HG03565 (cell line): ENCODE measurements at regions not wholly inside any gene's neighbourhood (a gene's known extent, or its start where the extent isn't known, plus 50 kb on each side); places are given as distances from the start of the nearest gene placed in this dataset.
A peak's percentile ranks its signal among the peaks of the same experiment; 100 is the strongest.

ENCODE experiments used
- ATAC-seq: cut with Tn5 transposase; IDR thresholded peaks from one replicate; pipeline ENCODE4 v1.9.1; 2021; ENCODE audit warnings: mild to moderate bottlenecking, moderate library complexity; ENCODE audit not compliant: unreplicated experiment

DNA sequence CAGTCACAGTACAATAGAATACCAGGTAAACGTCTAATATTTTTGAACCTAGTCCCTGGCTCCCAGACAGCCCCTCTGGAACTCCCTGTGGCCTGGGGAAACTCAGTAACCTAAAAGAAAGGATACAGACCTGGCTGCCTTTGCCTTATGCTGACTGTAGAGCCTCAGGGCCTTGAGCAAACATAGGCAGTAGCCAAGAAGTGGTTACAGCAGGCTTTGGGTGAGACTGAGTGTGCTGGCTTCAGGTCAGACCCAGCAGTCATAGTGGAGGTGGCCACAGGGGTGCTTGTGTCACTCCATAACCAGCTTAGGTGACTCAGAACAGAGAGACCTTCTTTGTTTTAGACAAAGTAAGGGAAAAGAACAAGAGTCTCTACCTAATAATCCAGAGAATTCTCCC, 141.8 kb upstream of the PRDX4 start:
- ATAC-seq, result no peak

DNA sequence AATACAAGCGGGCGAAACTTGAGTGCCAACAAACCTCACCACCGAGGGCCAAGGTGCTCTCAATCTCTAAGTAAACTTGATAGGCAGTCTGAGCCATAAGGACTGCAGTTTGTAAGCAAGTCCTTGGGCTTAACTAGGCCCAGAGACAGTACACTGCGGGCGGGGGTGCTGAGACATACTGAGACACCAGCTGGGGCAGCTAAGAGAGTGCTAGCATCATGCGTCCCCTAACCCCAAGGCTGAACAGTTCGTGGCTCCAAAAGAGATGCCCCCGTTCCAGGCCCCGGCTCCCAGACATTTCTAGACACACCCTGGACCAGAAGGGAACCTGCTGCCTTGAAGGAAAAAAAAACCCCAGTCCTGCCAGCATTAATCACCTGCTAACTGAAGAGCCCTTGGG, 126.8 kb upstream of the PRDX4 start:
- no peak for ATAC-seq

DNA sequence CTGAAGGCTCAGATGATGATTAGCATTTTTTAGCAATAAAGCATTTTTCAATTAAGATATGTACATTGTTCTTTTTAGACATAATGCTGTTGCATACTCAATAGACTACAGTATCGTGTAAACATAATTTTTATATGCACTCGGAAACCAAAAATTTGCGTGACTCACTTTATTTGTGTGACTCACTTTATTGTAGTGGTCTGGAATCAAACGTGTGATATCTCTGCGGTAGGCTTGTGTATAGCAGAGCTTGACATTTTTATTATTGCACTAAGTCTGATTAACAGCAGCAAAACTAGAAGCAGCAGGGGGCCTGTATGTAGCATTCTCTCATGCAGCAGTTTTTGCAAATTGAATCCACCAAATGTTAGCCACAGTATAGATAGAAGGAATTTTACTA, 119.1 kb upstream of the PRDX4 start:
- ATAC-seq, result no peak

DNA sequence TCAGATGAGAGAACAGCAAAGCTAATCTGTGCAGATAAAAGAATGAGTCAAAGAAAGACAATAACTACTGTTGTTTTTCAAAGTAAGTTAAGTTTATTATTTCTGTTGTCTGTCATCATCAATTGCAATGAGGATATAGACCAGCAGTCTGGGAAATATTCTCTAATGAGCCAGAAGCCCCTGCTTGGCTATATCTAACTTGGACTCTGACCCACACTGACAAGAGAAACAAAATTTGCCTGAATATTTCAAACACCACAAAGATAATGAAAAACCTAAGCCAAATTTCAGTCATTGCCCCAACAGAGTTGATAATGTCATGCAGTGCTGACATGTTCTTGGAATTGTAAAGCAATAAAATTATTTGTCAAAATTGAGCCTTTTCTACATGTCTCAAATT, 115.0 kb upstream of the PRDX4 start:
- ATAC-seq, result no peak

DNA sequence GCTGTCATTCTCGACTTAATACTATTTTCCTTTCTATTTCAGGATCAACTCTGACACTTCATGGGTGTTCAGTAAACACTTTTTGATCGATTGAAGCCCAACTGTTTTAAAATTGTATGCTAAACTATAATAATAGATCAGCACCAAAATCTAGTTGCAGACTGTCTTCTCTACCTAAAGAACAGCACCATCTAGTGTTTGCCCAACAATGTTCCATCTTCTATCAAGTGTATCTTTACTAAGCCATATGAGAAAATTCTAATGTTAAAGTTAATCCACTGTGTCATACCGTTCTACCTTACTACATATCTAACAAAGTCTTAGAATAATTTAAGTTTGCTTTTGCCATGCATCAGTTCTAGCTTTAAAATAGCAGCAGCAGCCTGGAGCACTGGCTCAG, 113.0 kb upstream of the PRDX4 start:
- ATAC-seq, result no peak

DNA sequence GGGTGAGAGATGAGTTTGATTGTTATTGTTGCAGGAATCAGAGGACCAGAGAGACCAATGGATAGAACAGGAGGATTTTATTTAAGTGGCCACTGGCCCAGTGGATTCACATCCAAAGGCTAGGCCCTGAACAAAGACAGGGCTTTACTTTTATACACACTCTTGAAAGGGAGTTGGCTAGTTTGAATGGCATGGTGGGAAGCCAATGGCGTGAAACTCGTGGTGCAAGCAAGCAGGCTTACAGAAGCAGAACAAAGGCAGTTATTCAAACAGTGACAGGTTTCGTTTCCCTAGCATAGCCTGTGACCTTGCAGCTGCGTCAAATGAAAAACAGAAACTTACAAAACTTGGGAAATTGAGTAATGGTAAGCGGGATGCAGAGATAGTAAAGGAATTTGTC, 110.2 kb upstream of the PRDX4 start:
- ATAC-seq, result peak; percentile 43

DNA sequence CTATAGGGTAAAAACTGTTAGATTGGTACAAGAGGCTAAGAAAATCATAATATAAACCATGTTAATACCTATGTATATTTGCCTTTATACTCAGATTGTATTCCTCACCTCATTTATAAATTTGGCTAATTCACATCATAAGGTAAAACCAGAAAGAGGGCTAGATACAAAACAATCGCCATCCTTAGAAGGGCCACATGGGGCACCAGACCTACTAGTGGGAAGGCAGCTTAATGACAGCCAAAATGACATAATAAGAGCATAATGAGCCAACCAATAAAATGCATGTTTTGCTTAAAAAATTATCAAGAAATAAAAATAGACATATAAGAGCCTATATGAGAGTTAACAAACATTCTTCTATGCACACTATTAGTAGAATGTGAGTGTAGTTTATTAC, 107.3 kb upstream of the PRDX4 start:
- no peak for ATAC-seq

DNA sequence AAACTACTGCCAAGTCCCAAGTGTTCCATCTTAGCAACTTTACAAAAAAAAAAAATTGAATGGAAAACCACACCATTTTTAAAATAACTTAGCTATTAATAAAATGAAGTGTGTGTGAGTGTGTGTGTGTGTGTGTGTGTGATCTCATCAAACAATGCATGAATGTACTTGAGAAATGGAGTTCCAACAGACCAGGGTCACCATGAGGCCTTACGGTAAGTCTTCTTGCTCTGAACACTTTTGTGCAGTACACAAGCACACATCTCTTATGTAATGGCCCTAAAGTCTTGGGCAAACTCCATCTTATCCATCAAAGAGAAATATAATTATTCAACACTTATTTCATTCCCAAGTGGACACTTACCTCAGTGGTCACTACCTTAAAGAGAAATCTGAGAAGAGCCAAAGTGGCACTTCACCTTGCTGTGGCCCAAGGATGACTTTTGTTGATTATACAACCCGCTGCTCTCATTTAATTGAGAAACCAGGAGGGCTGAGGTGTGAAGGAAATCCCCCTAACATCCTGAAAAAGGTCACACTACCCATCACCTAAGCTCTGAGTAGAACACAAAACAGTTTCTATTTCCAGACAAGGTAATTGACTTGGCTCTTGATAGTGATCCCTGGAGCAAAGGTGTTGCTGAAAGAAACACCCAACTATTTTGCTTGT, 96.5 kb upstream of the PRDX4 start:
- ATAC-seq, result no peak

DNA sequence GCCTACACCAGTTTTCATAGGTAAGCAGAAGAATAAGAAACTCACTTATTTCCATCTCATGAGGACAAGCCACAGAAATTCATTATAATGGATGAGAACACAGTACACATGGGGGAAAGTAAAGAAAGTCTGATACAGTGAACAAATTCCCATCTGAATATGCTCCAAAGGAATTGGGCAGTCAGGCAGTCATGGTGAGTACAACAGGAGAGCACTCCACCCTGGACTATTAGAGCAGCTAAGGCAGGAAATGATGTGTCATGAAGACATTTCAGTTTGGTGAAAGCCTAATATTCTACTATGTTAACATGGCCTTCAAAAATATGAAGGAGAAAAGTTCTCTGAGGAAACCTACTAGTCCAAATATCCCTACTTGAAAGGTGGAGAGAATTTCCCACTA, 92.0 kb upstream of the PRDX4 start:
- no peak for ATAC-seq

DNA sequence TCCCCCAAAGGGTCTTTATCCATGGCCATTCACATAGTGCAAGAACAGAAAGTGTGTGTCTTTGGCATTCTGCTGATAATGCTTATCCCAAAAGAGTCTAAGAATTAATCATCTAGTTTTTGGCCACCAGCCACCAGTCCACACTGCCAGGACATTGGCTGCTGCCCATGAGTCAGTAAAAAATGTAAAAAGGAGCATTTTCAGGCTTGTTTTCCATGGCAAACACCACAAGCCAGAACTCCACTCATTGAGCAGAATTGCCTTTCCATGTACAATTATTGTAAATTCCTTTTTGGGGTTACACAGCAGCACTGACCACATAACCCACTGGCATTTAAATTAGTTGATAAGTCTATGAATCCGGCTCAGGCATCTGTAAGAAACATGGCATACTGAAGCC, 89.2 kb upstream of the PRDX4 start:
- no peak for ATAC-seq

DNA sequence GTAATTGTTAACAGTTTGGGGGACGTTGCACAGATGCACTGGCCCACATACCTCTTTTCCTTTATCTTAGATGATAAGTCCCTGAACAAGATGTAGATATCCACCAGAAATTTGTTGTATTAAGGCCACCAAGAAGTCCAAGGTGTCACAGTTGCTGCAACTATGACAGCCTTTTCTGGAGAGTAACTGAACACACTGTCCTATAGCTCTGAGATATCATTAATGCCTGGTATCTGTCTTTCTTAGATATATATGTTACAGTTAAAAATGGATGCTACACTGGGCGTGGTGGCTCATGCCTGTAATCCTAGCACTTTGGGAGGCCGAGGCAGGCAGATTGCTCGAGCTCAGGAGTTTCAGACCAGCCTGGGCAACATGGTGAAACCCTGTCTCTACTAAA, 77.8 kb upstream of the PRDX4 start:
- ATAC-seq, result no peak

DNA sequence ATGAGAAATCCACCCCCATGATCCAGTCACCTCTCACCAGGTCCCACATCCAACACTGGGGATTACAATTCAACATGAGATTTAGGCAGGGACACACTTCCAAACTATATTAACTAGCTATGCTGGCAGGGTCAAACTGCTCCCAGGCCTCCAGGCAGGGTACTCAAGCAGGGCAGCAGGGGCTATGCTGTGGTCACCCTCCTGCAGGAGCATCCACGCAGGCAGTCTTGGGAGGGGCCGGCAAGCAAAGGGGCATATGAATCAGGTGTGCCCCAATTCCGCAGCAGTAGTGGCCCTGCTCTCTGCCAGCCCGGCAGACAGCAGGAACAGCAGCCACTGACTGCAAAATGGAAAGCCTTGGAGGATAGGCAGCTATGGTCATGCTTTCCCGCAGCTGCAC, 74.6 kb upstream of the PRDX4 start:
- no peak for ATAC-seq

DNA sequence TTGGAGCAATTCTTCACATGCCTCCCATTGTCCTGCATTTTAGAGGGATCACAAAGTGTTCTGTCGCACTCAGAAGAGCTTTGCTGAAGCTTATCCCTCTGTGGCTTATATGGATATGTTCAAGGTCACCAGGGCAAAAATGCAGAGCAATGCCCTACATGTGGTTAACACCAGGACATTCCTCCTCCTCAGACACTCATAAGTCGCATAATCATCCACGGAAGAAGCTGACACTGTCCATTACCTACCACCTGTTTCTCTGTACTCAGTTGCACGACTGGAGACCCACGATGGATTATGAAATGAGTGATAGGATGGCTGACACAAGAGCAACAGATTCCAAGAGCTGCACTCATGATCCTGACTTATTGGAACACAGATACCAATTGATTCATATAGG, 68.7 kb upstream of the PRDX4 start:
- ATAC-seq, result no peak

DNA sequence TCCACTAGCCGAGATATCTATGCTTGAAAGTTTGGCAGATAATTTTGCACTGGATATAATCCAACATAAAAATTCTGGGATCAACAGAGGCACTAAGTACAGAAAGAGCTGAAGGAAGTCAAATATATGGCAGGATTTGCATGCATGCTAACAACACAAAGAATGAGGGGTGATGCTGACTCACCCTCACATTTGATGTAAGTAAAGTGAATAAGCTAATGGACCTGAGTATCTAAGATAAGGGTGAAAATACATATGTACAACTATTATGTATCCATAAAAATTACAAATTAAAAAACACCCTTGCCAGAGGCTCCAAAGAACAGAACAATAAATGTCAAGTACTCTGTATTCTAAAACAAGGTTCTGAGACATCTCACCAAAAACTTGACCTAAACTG, 63.8 kb upstream of the PRDX4 start:
- ATAC-seq, result no peak

DNA sequence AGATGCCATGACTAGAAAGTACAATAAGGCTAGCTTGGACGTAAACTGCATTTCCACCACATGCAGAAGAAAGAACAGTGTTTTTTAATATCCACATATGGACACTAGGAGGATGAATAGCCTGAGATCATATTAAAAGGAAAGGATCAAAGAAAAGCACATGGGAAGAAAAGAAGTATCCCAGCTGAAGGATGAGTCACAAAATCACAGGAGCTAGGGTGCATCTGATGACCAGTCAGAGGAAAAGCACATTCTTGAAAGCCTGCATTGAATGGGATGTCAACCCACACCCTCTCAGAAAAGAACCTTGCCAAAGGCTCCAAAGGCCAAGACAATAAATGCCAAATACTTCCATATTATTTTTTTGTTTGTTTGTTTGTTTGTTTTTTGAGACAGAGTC, 56.8 kb upstream of the PRDX4 start:
- ATAC-seq, result no peak

DNA sequence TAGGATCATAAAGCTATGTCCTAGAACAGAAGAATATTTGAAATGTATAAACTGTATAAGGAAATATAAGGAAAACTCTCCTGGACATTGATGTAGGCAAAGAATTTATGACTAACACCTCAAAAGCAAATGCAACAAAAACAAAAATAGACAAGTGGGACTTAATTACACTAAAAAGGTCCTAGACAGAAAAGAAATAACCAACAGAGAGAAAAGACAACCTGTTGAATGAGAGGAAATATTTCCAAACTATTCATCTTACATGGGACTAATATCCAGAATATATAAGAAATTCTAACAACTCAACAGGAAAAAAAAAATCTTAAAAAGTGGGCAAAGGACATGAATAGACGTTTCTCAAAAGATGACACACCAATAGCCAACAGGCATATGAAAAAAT, 54.4 kb upstream of the PRDX4 start:
- no peak for ATAC-seq

DNA sequence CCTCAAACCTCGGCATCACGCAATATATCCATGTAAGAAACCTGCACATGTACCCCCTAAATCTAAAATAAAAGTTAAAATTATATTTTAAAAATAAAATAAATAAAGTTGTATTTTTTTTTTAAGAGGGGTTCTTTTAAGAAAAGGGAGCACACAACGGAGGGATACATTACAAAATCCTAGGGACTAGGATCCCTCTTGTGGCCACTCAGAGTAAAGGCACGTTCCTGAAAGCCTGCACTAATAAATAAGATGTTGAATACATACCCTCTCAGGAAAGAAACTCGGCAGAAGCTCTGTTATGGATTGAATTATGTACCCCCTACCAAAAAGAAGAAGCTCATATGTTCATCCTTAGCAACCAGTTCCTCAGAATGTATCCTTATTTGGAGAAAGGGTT, 50.9 kb upstream of the PRDX4 start:
- peak; percentile 41 for ATAC-seq
